ENCODE measurements at regions not wholly inside any gene's neighbourhood (a gene's known extent, or its start where the extent isn't known, plus 50 kb on each side); places are given as distances from the start of the nearest gene placed in this dataset.

DNA sequence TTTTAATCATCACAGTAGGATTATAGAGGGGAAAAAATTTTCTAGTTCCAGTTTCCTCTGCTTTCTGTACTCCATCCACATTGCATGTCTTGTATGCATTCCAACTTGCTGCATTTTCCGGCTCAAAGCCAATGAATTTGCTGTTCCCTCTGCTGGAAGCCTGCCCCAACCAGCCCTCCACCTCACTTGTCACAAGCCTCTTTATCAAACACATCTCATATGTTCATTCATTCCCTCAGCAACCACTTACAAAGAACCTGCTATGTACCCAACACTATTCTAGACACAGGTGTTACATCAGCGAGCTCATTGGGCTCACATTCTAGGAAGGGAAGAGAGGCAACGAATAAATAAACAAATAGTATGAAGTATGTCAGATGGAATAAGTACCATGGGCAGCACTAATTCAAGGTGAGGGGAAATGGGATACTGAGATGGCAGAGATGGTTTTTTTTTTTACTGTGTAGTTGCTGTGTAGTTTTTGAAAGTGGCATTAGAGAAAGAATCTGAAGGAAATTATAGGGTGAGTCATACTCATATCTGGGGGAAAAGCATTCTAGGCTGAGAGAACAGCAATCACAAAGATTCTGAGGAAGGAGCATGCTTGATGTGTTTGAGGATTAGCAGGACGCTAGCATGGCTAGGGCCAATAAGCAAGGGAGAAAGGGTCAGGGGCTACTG lies 332.5 kb downstream of the PDGFC start:
- Histone ChIP-seq H2AFZ (ENCODE audit: low read depth, low read length, severe bottlenecking) (no peak overlapping the region), H3K27me3 (ENCODE audit: low read length) (no peaks in the 10 kb centered on the region), H3K9ac (ENCODE audit: low read length) (no peak overlapping the region), H4K20me1 (ENCODE audit: low read depth, low read length) (no peaks in the 10 kb centered on the region), H3K79me2 (ENCODE audit: insufficient read depth, low read length) (no peaks in the 10 kb centered on the region), H3K36me3 (ENCODE audit: low read length) (no peaks in the 10 kb centered on the region), H3K9me3 (ENCODE audit: insufficient read depth, low read length) (no peaks in the 10 kb centered on the region), H3K4me2 (ENCODE audit: low read depth, low read length, poor library complexity, severe bottlenecking) (no peak overlapping the region), H3K4me3 (ENCODE audit: insufficient read depth, low read length, poor library complexity, severe bottlenecking) (no peak overlapping the region), H3F3A (ENCODE audit: insufficient read depth) (no peaks in the 10 kb centered on the region), H3K9me2 (replicated peaks; ENCODE audit: insufficient read depth, low read length) (no peaks in the 10 kb centered on the region), H3K27ac (ENCODE audit: low read depth, low read length) (no peak overlapping the region)
- no peak for TF ChIP-seq EZH2phosphoT487 (conservative IDR thresholded peaks at IDR 0.05; ENCODE audit: low read length)

DNA sequence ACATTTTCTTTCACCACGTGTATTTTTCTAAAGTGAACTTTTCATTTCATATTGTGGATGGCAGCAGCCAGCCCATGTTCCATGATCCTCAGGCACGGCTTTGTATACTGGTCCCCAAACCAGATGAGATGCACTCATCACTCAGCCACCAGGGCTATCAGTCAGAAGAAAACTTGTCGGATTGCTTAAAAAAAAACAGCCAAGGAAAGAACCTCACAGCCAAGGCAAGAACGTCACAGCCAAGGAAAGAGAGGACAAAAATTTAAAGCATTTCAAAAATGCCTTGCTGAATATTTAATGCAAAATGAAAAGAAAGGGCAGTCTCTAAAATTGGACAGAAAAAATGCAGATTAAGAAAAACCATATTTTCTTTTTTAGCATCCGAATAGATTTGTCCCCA lies 333.3 kb downstream of the PDGFC start:
- no peak overlapping the region for H3K27ac ChIP-seq (ENCODE audit: low read depth, low read length)
- no peak overlapping the region for H2AFZ ChIP-seq (ENCODE audit: low read depth, low read length, severe bottlenecking)
- no peak overlapping the region for H3K9ac ChIP-seq (ENCODE audit: low read length)
- H4K20me1 ChIP-seq (ENCODE audit: low read depth, low read length), result no peaks in the 10 kb centered on the region
- H3K4me2 ChIP-seq (ENCODE audit: low read depth, low read length, poor library complexity, severe bottlenecking), result no peak overlapping the region
- no peaks in the 10 kb centered on the region for H3K9me2 ChIP-seq (replicated peaks; ENCODE audit: insufficient read depth, low read length)
- no peak overlapping the region for H3K4me3 ChIP-seq (ENCODE audit: insufficient read depth, low read length, poor library complexity, severe bottlenecking)
- H3F3A ChIP-seq (ENCODE audit: insufficient read depth), result no peaks in the 10 kb centered on the region
- no peaks in the 10 kb centered on the region for H3K36me3 ChIP-seq (ENCODE audit: low read length)
- H3K9me3 ChIP-seq (ENCODE audit: insufficient read depth, low read length), result no peaks in the 10 kb centered on the region
- no peaks in the 10 kb centered on the region for H3K79me2 ChIP-seq (ENCODE audit: insufficient read depth, low read length)
- no peaks in the 10 kb centered on the region for H3K27me3 ChIP-seq (ENCODE audit: low read length)
- TF ChIP-seq, protein P1, sequence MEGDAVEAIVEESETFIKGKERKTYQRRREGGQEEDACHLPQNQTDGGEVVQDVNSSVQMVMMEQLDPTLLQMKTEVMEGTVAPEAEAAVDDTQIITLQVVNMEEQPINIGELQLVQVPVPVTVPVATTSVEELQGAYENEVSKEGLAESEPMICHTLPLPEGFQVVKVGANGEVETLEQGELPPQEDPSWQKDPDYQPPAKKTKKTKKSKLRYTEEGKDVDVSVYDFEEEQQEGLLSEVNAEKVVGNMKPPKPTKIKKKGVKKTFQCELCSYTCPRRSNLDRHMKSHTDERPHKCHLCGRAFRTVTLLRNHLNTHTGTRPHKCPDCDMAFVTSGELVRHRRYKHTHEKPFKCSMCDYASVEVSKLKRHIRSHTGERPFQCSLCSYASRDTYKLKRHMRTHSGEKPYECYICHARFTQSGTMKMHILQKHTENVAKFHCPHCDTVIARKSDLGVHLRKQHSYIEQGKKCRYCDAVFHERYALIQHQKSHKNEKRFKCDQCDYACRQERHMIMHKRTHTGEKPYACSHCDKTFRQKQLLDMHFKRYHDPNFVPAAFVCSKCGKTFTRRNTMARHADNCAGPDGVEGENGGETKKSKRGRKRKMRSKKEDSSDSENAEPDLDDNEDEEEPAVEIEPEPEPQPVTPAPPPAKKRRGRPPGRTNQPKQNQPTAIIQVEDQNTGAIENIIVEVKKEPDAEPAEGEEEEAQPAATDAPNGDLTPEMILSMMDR (IDR thresholded peaks at IDR 0.05; ENCODE audit: insufficient read depth, low read length, poor library complexity, severe bottlenecking), result no peak
- no peak for TF ChIP-seq EZH2phosphoT487 (conservative IDR thresholded peaks at IDR 0.05; ENCODE audit: low read length)

DNA sequence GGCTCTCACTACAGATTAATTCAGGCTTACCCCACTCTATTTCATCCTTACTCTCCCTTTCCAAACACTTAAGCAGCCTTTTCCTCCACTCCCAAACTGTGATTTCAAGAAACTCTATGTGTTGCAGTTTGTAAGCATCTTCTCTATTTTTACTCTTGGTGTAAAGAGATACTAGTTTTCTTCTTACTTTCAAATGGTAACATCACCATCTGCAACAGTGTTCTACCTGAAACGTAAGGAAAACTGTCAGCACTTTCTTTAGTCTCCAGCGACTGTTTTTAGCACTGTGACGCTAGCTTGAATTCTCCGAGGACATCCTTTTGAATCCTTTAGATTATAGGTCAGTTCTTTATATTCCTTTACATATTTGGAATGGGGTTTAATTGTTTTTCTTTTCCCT lies 335.2 kb downstream of the PDGFC start:
- no peaks in the 10 kb centered on the region for H4K20me1 ChIP-seq (ENCODE audit: low read depth, low read length)
- no peaks in the 10 kb centered on the region for H3K27me3 ChIP-seq (ENCODE audit: low read length)
- no peaks in the 10 kb centered on the region for H3K36me3 ChIP-seq (ENCODE audit: low read length)
- no peak overlapping the region for H3K9ac ChIP-seq (ENCODE audit: low read length)
- H3K4me3 ChIP-seq (ENCODE audit: insufficient read depth, low read length, poor library complexity, severe bottlenecking), result no peak overlapping the region
- TF ChIP-seq EZH2phosphoT487 (conservative IDR thresholded peaks at IDR 0.05; ENCODE audit: low read length), result no peak
- TF ChIP-seq, protein P1 (IDR thresholded peaks at IDR 0.05; ENCODE audit: insufficient read depth, low read length, poor library complexity, severe bottlenecking), result no peak
- no peaks in the 10 kb centered on the region for H3F3A ChIP-seq (ENCODE audit: insufficient read depth)
- no peak overlapping the region for H3K27ac ChIP-seq (ENCODE audit: low read depth, low read length)
- H3K4me2 ChIP-seq (ENCODE audit: low read depth, low read length, poor library complexity, severe bottlenecking), result no peak overlapping the region
- H3K9me3 ChIP-seq (ENCODE audit: insufficient read depth, low read length), result no peaks in the 10 kb centered on the region
- H2AFZ ChIP-seq (ENCODE audit: low read depth, low read length, severe bottlenecking), result no peak overlapping the region
- no peaks in the 10 kb centered on the region for H3K79me2 ChIP-seq (ENCODE audit: insufficient read depth, low read length)
- H3K9me2 ChIP-seq (replicated peaks; ENCODE audit: insufficient read depth, low read length), result no peaks in the 10 kb centered on the region

DNA sequence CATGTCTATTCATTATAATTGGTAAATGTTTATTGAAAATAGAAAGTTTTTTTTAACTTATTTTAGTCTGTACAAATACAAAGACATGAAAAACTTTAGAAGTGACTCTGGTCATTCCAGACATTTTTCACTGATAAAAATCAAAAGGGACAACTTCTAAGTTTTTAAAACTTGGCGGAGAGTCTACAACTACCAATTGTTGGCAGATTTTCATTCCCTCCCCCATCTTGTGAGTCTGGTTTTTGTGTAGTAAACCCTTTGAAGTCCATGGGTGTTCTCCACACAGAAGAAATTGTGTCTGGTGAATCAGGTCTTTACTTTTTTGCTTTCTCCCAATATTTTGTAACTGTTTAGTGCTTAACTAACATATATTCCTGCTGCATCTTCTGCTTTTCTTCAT lies 336.5 kb downstream of the PDGFC start:
- Histone ChIP-seq H3K9me3 (ENCODE audit: insufficient read depth, low read length) (no peaks in the 10 kb centered on the region), H3K9me2 (replicated peaks; ENCODE audit: insufficient read depth, low read length) (no peaks in the 10 kb centered on the region), H3K27me3 (ENCODE audit: low read length) (no peaks in the 10 kb centered on the region), H3K27ac (ENCODE audit: low read depth, low read length) (no peak overlapping the region), H3K4me3 (ENCODE audit: insufficient read depth, low read length, poor library complexity, severe bottlenecking) (no peak overlapping the region), H2AFZ (ENCODE audit: low read depth, low read length, severe bottlenecking) (no peak overlapping the region), H3K79me2 (ENCODE audit: insufficient read depth, low read length) (no peaks in the 10 kb centered on the region), H3K4me2 (ENCODE audit: low read depth, low read length, poor library complexity, severe bottlenecking) (no peak overlapping the region), H4K20me1 (ENCODE audit: low read depth, low read length) (no peaks in the 10 kb centered on the region), H3K36me3 (ENCODE audit: low read length) (no peaks in the 10 kb centered on the region), H3K9ac (ENCODE audit: low read length) (no peak overlapping the region), H3F3A (ENCODE audit: insufficient read depth) (no peaks in the 10 kb centered on the region)
- TF ChIP-seq, protein P1 (IDR thresholded peaks at IDR 0.05; ENCODE audit: insufficient read depth, low read length, poor library complexity, severe bottlenecking), result no peak
- TF ChIP-seq EZH2phosphoT487 (conservative IDR thresholded peaks at IDR 0.05; ENCODE audit: low read length), result no peak
